ENCODE measurements at regions not wholly inside any gene's neighbourhood (a gene's known extent, or its start where the extent isn't known, plus 50 kb on each side); places are given as distances from the start of the nearest gene placed in this dataset.

DNA sequence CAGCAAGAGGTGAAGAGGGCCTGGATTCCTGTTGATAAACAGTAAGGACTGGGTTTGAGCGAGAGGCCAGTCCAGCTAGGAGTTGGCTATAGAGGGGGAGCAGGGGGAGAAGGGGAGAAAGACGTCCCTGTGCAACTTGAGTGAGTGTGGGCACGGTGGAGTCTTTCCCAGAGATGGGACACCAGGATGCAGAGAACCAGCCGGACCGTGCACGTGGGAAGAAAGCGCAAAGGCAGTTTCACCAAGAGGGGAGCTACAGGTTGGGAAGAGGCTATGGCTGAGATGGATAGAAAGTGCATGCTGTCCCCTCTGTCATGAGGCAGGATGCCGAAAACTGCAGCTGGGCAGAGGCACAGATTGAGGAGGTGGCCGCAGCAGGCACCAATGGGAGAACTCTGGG lies 96.0 kb upstream of the TLE3 start:
- Histone ChIP-seq H3K4me2 (ENCODE audit: extremely low read depth, insufficient read depth, low read length) (no peak overlapping the region), H4K20me1 (ENCODE audit: control insufficient read depth, extremely low read depth, insufficient read depth, low read length) (no peaks in the 10 kb centered on the region), H3K9ac (ENCODE audit: insufficient read depth, low read length) (no peak overlapping the region), H3K27me3 (ENCODE audit: control insufficient read depth, insufficient read depth, low read length) (peaks cover 8% of the 10 kb centered on the region), H3K79me2 (ENCODE audit: control insufficient read depth, insufficient read depth, low read length) (no peaks in the 10 kb centered on the region), H3K27ac (ENCODE audit: insufficient read depth, low read length) (no peak overlapping the region), H3K9me3 (ENCODE audit: control insufficient read depth, insufficient read depth, low read depth, low read length) (no peaks in the 10 kb centered on the region), H3K4me1 (ENCODE audit: control insufficient read depth, extremely low read depth, insufficient read depth, low read length) (peaks cover 10% of the 10 kb centered on the region), H2AFZ (ENCODE audit: low read length) (no peak overlapping the region), H3K36me3 (ENCODE audit: control insufficient read depth, insufficient read depth, low read length) (no peaks in the 10 kb centered on the region), H3K4me3 (replicated peaks in 1 of 4; ENCODE audit: control extremely low read depth in 1 of 4, insufficient read depth in 1 of 4, low read depth in 3 of 4, low read length in 4 of 4) (no peak overlapping the region)
- DNase-seq (ENCODE audit: low read depth in 2 of 2), result no peak
- TF ChIP-seq, protein P1, sequence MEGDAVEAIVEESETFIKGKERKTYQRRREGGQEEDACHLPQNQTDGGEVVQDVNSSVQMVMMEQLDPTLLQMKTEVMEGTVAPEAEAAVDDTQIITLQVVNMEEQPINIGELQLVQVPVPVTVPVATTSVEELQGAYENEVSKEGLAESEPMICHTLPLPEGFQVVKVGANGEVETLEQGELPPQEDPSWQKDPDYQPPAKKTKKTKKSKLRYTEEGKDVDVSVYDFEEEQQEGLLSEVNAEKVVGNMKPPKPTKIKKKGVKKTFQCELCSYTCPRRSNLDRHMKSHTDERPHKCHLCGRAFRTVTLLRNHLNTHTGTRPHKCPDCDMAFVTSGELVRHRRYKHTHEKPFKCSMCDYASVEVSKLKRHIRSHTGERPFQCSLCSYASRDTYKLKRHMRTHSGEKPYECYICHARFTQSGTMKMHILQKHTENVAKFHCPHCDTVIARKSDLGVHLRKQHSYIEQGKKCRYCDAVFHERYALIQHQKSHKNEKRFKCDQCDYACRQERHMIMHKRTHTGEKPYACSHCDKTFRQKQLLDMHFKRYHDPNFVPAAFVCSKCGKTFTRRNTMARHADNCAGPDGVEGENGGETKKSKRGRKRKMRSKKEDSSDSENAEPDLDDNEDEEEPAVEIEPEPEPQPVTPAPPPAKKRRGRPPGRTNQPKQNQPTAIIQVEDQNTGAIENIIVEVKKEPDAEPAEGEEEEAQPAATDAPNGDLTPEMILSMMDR (conservative IDR thresholded peaks at IDR 0.05 in 1 of 2, IDR thresholded peaks at IDR 0.05 in 1 of 2; ENCODE audit: low read depth in 1 of 2, low read length in 2 of 2), result no peak
- no peak for TF ChIP-seq EZH2 (IDR thresholded peaks at IDR 0.05; ENCODE audit: low read length, missing control alignments)

DNA sequence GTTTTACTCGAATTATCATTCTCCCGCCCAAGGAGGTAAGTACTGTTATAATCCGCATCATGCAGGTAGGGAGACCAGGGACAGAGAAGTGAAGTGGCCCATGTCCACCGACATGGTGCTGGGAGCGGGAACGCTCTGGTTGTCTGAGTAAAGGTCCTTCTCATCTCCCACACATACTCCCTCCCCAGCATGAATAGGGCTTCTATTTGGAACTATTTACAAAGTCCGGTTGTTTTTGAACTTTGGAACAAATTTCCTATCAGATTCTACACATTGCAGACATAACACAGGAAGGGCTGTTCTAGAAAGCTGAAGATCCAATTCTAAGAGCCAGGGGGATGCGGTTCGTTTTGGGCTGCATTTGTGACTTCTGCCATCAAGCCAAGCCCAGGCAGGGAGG lies 94.8 kb upstream of the TLE3 start:
- H3K4me2 ChIP-seq (ENCODE audit: extremely low read depth, insufficient read depth, low read length), result no peak overlapping the region

DNA sequence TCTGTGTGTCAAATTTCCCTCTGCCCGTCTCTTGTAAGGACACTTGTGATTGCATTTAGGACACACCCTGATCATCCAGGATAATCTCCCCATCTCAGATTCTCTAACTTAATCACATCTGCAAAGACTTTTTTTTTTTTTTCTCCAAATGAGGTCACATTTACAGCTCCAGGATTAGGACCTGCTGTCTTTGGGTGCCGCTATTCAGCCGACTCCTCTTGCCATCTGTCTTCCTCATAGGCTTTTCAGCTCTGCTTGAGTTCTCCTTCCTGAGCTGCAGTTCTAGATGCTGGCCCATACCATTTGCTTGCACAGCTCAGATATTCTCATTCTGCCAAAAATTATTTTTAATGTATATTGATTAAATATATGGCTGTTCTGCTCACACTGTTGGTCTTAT lies 94.3 kb upstream of the TLE3 start:
- no peak for TF ChIP-seq EZH2 (IDR thresholded peaks at IDR 0.05; ENCODE audit: low read length, missing control alignments)
- TF ChIP-seq, protein P1 (conservative IDR thresholded peaks at IDR 0.05 in 1 of 2, IDR thresholded peaks at IDR 0.05 in 1 of 2; ENCODE audit: low read depth in 1 of 2, low read length in 2 of 2), result no peak
- no peak for DNase-seq (ENCODE audit: low read depth in 2 of 2)

More for the DNA sequence above, 94.8 kb upstream of the TLE3 start:
- TF ChIP-seq, protein P1 (conservative IDR thresholded peaks at IDR 0.05 in 1 of 2, IDR thresholded peaks at IDR 0.05 in 1 of 2; ENCODE audit: low read depth in 1 of 2, low read length in 2 of 2), result no peak
- no peak for TF ChIP-seq EZH2 (IDR thresholded peaks at IDR 0.05; ENCODE audit: low read length, missing control alignments)
- Histone ChIP-seq H2AFZ (ENCODE audit: low read length) (no peak overlapping the region), H3K27ac (ENCODE audit: insufficient read depth, low read length) (no peak overlapping the region), H3K79me2 (ENCODE audit: control insufficient read depth, insufficient read depth, low read length) (no peaks in the 10 kb centered on the region), H3K4me1 (ENCODE audit: control insufficient read depth, extremely low read depth, insufficient read depth, low read length) (peaks cover 10% of the 10 kb centered on the region), H3K36me3 (ENCODE audit: control insufficient read depth, insufficient read depth, low read length) (no peaks in the 10 kb centered on the region), H3K9ac (ENCODE audit: insufficient read depth, low read length) (no peak overlapping the region), H3K4me3 (replicated peaks in 1 of 4; ENCODE audit: control extremely low read depth in 1 of 4, insufficient read depth in 1 of 4, low read depth in 3 of 4, low read length in 4 of 4) (no peak overlapping the region), H3K9me3 (ENCODE audit: control insufficient read depth, insufficient read depth, low read depth, low read length) (no peaks in the 10 kb centered on the region), H4K20me1 (ENCODE audit: control insufficient read depth, extremely low read depth, insufficient read depth, low read length) (no peaks in the 10 kb centered on the region), H3K27me3 (ENCODE audit: control insufficient read depth, insufficient read depth, low read length) (peaks cover 8% of the 10 kb centered on the region)
- no peak for DNase-seq (ENCODE audit: low read depth in 2 of 2)

More for the DNA sequence above, 94.3 kb upstream of the TLE3 start:
- no peak overlapping the region for H2AFZ ChIP-seq (ENCODE audit: low read length)
- H3K4me3 ChIP-seq (replicated peaks in 1 of 4; ENCODE audit: control extremely low read depth in 1 of 4, insufficient read depth in 1 of 4, low read depth in 3 of 4, low read length in 4 of 4), result no peak overlapping the region
- peaks cover 10% of the 10 kb centered on the region for H3K4me1 ChIP-seq (ENCODE audit: control insufficient read depth, extremely low read depth, insufficient read depth, low read length)
- peaks cover 8% of the 10 kb centered on the region for H3K27me3 ChIP-seq (ENCODE audit: control insufficient read depth, insufficient read depth, low read length)
- H3K36me3 ChIP-seq (ENCODE audit: control insufficient read depth, insufficient read depth, low read length), result no peaks in the 10 kb centered on the region
- H3K27ac ChIP-seq (ENCODE audit: insufficient read depth, low read length), result no peak overlapping the region
- no peaks in the 10 kb centered on the region for H3K79me2 ChIP-seq (ENCODE audit: control insufficient read depth, insufficient read depth, low read length)
- no peak overlapping the region for H3K9ac ChIP-seq (ENCODE audit: insufficient read depth, low read length)
- no peaks in the 10 kb centered on the region for H3K9me3 ChIP-seq (ENCODE audit: control insufficient read depth, insufficient read depth, low read depth, low read length)
- H4K20me1 ChIP-seq (ENCODE audit: control insufficient read depth, extremely low read depth, insufficient read depth, low read length), result no peaks in the 10 kb centered on the region
- no peak overlapping the region for H3K4me2 ChIP-seq (ENCODE audit: extremely low read depth, insufficient read depth, low read length)
